H1 (cell line): ENCODE measurements at regions not wholly inside any gene's neighbourhood (a gene's known extent, or its start where the extent isn't known, plus 50 kb on each side); places are given as distances from the start of the nearest gene placed in this dataset.

Source experiments
- CTCF ChIA-PET: fragments of 300-600 bp; sonication (Branson Sonifier 250); formaldehyde crosslinking; loops from one replicate; lab custom pipeline; 2021; ENCODE audit not compliant: partially characterized antibody; lab: Charles Lee
- POLR2A ChIA-PET: fragments of 300-600 bp; sonication (Branson Sonifier 250); formaldehyde crosslinking; loops from one replicate; lab custom pipeline; 2021; ENCODE audit warnings: inconsistent platforms; ENCODE audit not compliant: partially characterized antibody; lab: Charles Lee
- DNase-seq, 2 experiments: peaks; one replicate each; pipeline versions ENCODE4 v3.0.0 to v3.0.0-alpha.2; 2010 to 2022; ENCODE audit warnings: low spot score in 2 of 2, low read depth in 1 of 2, mixed read lengths in 1 of 2
- FAIRE-seq: peaks from 2 replicates; lab custom pipeline; 2011; peaks lifted over from hg19 to GRCh38; lab: Jason Lieb, UNC
- H2AFZ ChIP-seq: 2 replicates; pipeline ENCODE4 v1.8.1; 2012; ENCODE audit warnings: low read length, inconsistent platforms
- H2AK5ac ChIP-seq: 2 replicates; pipeline ENCODE4 v1.6.1; 2013; ENCODE audit warnings: low read depth, low read length
- H2BK120ac ChIP-seq: replicated peaks from 2 replicates; pipeline ENCODE3; 2013; ENCODE audit warnings: low read depth, low read length, inconsistent platforms
- H2BK12ac ChIP-seq: 2 replicates; pipeline ENCODE4 v1.6.1; 2013; ENCODE audit warnings: low read depth, low read length
- H2BK15ac ChIP-seq: 2 replicates; pipeline ENCODE4 v1.6.1; 2013; ENCODE audit warnings: low read length
- H2BK20ac ChIP-seq: 2 replicates; pipeline ENCODE4 v1.6.1; 2013; ENCODE audit warnings: low read length
- H2BK5ac ChIP-seq: 2 replicates; pipeline ENCODE4 v1.6.1; 2013; ENCODE audit warnings: low read depth, low read length
- H3K14ac ChIP-seq: 2 replicates; pipeline ENCODE4 v1.6.1; 2013; ENCODE audit warnings: inconsistent platforms; ENCODE audit not compliant: insufficient read length
- H3K18ac ChIP-seq: 2 replicates; pipeline ENCODE4 v1.6.1; 2013; ENCODE audit warnings: low read length; ENCODE audit errors: extremely low read depth
- H3K23ac ChIP-seq: 2 replicates; pipeline ENCODE4 v1.6.1; 2013; ENCODE audit warnings: inconsistent platforms; ENCODE audit not compliant: insufficient read length
- H3K23me2 ChIP-seq: 2 replicates; pipeline ENCODE4 v1.6.1; 2013; ENCODE audit warnings: low read depth, low read length
- H3K27ac ChIP-seq: 2 replicates; pipeline ENCODE4 v1.6.1; 2011; ENCODE audit warnings: low read depth, low read length, inconsistent platforms
- H3K27me3 ChIP-seq, 4 experiments: replicated peaks in 1 of 4; 1 replicate in 1 of 4; 2 replicates in 3 of 4; pipeline versions ENCODE4 v1.6.1 to v1.8.1; 2011 to 2013; ENCODE audit warnings: low read length in 3 of 4, mild to moderate bottlenecking in 3 of 4, inconsistent platforms in 2 of 4, mixed read lengths in 2 of 4, moderate library complexity in 1 of 4; ENCODE audit not compliant: control insufficient read depth in 3 of 4, insufficient read depth in 3 of 4; ENCODE audit errors: extremely low read depth in 1 of 4
- H3K36me3 ChIP-seq, 4 experiments: 2 replicates each; pipeline versions ENCODE4 v1.6.1 to v1.8.1; 2011 to 2013; ENCODE audit warnings: mild to moderate bottlenecking in 4 of 4, low read length in 3 of 4, moderate library complexity in 2 of 4, control low read depth in 1 of 4, inconsistent platforms in 1 of 4; ENCODE audit not compliant: insufficient read depth in 4 of 4, control insufficient read depth in 2 of 4
- H3K4ac ChIP-seq: replicated peaks from 2 replicates; pipeline ENCODE3; 2013; ENCODE audit warnings: low read length, low read depth, mixed read lengths, inconsistent platforms; ENCODE audit not compliant: insufficient read length
- H3K4me1 ChIP-seq, 4 experiments: replicated peaks in 1 of 4; 1 replicate in 1 of 4; 2 replicates in 3 of 4; pipeline versions ENCODE4 v1.6.1 to v1.8.1; 2011 to 2013; ENCODE audit warnings: low read length in 3 of 4, inconsistent platforms in 2 of 4, mixed read lengths in 1 of 4; ENCODE audit not compliant: insufficient read depth in 4 of 4, control insufficient read depth in 3 of 4
- H3K4me2 ChIP-seq, 2 experiments: 2 replicates each; pipeline versions ENCODE4 v1.6.1 to v1.8.1; 2011 to 2013; ENCODE audit warnings: low read depth in 2 of 2, low read length in 2 of 2, control low read depth in 1 of 2, inconsistent platforms in 1 of 2, mild to moderate bottlenecking in 1 of 2; ENCODE audit not compliant: insufficient read depth in 1 of 2
- H3K4me3 ChIP-seq, 4 experiments: fragments of 200-600, 300-600 bp in 1 of 4; sonication (generic), shearing (Covaris generic), sonication (Bioruptor Twin) in 1 of 4; 2 replicates each; pipeline versions ENCODE4 v1.5.1 to v1.8.1; 2011 to 2016; ENCODE audit warnings: low read length in 4 of 4, low read depth in 3 of 4, control low read depth in 2 of 4, inconsistent platforms in 2 of 4, mild to moderate bottlenecking in 2 of 4, mixed read lengths in 1 of 4, moderate library complexity in 1 of 4; ENCODE audit not compliant: insufficient read depth in 2 of 4; ENCODE audit errors: extremely low read depth in 1 of 4
- H3K56ac ChIP-seq: replicated peaks from 2 replicates; pipeline ENCODE3; 2013; ENCODE audit warnings: low read depth, mild to moderate bottlenecking, mixed read lengths, low read length, inconsistent platforms; ENCODE audit not compliant: insufficient read length
- H3K79me1 ChIP-seq: 2 replicates; pipeline ENCODE4 v1.6.1; 2013; ENCODE audit warnings: low read depth, low read length, control low read depth
- H3K79me2 ChIP-seq, 2 experiments: 2 replicates each; pipeline versions ENCODE4 v1.6.1 to v1.8.1; 2012 to 2013; ENCODE audit warnings: low read length in 2 of 2, mild to moderate bottlenecking in 2 of 2, inconsistent platforms in 1 of 2; ENCODE audit not compliant: insufficient read depth in 2 of 2, control insufficient read depth in 1 of 2
- H3K9ac ChIP-seq, 4 experiments: replicated peaks in 1 of 4; 1 replicate in 1 of 4; 2 replicates in 3 of 4; pipeline versions ENCODE4 v1.6.1 to v1.8.1; 2011 to 2013; ENCODE audit warnings: low read depth in 3 of 4, low read length in 3 of 4, control low read depth in 2 of 4, mild to moderate bottlenecking in 2 of 4, moderate library complexity in 2 of 4, inconsistent platforms in 1 of 4; ENCODE audit errors: extremely low read depth in 1 of 4
- H3K9me3 ChIP-seq, 2 experiments: 2 replicates each; pipeline versions ENCODE4 v1.6.1 to v1.8.1; 2012 to 2013; ENCODE audit warnings: mild to moderate bottlenecking in 2 of 2, moderate library complexity in 2 of 2, control low read depth in 1 of 2, inconsistent platforms in 1 of 2, low read depth in 1 of 2, low read length in 1 of 2, mixed read lengths in 1 of 2; ENCODE audit not compliant: insufficient read depth in 2 of 2
- H4K20me1 ChIP-seq, 2 experiments: replicated peaks in 1 of 2; 2 replicates each; pipeline versions ENCODE3 to v1.8.1; 2011 to 2013; ENCODE audit warnings: inconsistent platforms in 2 of 2, low read length in 2 of 2, mild to moderate bottlenecking in 1 of 2; ENCODE audit not compliant: insufficient read depth in 2 of 2, control insufficient read depth in 1 of 2
- H4K5ac ChIP-seq: 2 replicates; pipeline ENCODE4 v1.6.1; 2013; ENCODE audit warnings: low read length, low read depth, mixed read lengths, inconsistent platforms; ENCODE audit not compliant: insufficient read length
- H4K8ac ChIP-seq: 2 replicates; pipeline ENCODE4 v1.8.0; 2013; ENCODE audit warnings: mild to moderate bottlenecking, moderate library complexity, low read length, inconsistent platforms; ENCODE audit not compliant: insufficient read depth; ENCODE audit errors: extremely low read depth
- H4K91ac ChIP-seq: replicated peaks from 2 replicates; pipeline ENCODE3; 2013; ENCODE audit warnings: low read length, mixed read lengths, inconsistent platforms; ENCODE audit not compliant: insufficient read length
- CHD1 ChIP-seq: IDR thresholded peaks from 2 replicates; pipeline ENCODE4 v1.6.1; 2012; ENCODE audit warnings: low read depth, low read length, improper control_type of control experiment
- FOSL1 ChIP-seq: IDR thresholded peaks from 2 replicates; pipeline ENCODE4 v1.6.1; 2011; ENCODE audit warnings: mild to moderate bottlenecking, low read depth, low read length, moderate library complexity; ENCODE audit not compliant: insufficient read depth
- GTF2F1 ChIP-seq: IDR thresholded peaks from 2 replicates; pipeline ENCODE4 v1.6.1; 2012; ENCODE audit warnings: low read depth, low read length, improper control_type of control experiment, borderline replicate concordance
- JUND ChIP-seq: IDR thresholded peaks from 2 replicates; pipeline ENCODE4 v1.6.1; 2011; ENCODE audit warnings: mild to moderate bottlenecking, improper control_type of control experiment, low read length
- NRF1 ChIP-seq: IDR thresholded peaks from 2 replicates; pipeline ENCODE4 v1.6.1; 2011; ENCODE audit warnings: mild to moderate bottlenecking, low read depth, low read length, improper control_type of control experiment
- RAD21 ChIP-seq, 2 experiments: IDR thresholded peaks in 1 of 2; conservative IDR thresholded peaks in 1 of 2; 2 replicates each; pipeline ENCODE4 v1.6.1; 2011; ENCODE audit warnings: low read depth in 2 of 2, low read length in 2 of 2, improper control_type of control experiment in 1 of 2, inconsistent platforms in 1 of 2, mild to moderate bottlenecking in 1 of 2, moderate library complexity in 1 of 2
- RNF2 ChIP-seq: fragments of 200-900, 300-1000 bp; sonication (generic); IDR thresholded peaks from 2 replicates; pipeline ENCODE4 v1.7.1; 2016; ENCODE audit warnings: borderline replicate concordance, low read depth, mild to moderate bottlenecking, antibody characterized with exemption, low read length; ENCODE audit not compliant: poor library complexity, severe bottlenecking; ENCODE audit errors: missing control alignments
- SIN3A ChIP-seq, 2 experiments: IDR thresholded peaks in 1 of 2; conservative IDR thresholded peaks in 1 of 2; 2 replicates each; pipeline ENCODE4 v1.6.1; 2011 to 2012; ENCODE audit warnings: low read length in 2 of 2, improper control_type of control experiment in 1 of 2, low read depth in 1 of 2, mild to moderate bottlenecking in 1 of 2
- SIX5 ChIP-seq: IDR thresholded peaks from 2 replicates; pipeline ENCODE4 v1.6.1; 2011; ENCODE audit warnings: mild to moderate bottlenecking, low read depth, low read length
- TCF12 ChIP-seq: IDR thresholded peaks from 2 replicates; pipeline ENCODE4 v1.6.1; 2011; ENCODE audit warnings: low read depth, mild to moderate bottlenecking, low read length
- YY1 ChIP-seq: IDR thresholded peaks from 2 replicates; pipeline ENCODE4 v1.6.1; 2011; ENCODE audit warnings: low read depth, mild to moderate bottlenecking, low read length
- WGBS, 2 experiments: shearing (Covaris generic) in 1 of 2; methylation state at CpG; one replicate each; pipeline versions ENCODE4 v1.1.6 to v1.1.7; 2013 to 2015; ENCODE audit warnings: low lambda C conversion rate in 2 of 2, mixed read lengths in 2 of 2, inconsistent platforms in 1 of 2, low coverage in 1 of 2, missing lambda C conversion rate in 1 of 2; ENCODE audit not compliant: insufficient replicate concordance in 2 of 2, insufficient coverage in 1 of 2, insufficient read length in 1 of 2; ENCODE audit errors: extremely low coverage in 1 of 2, missing lambda C conversion rate in 1 of 2; 5-methylcytosine and 5-hydroxymethylcytosine counted together

- H3K79me2 ChIP-seq, result no peaks in the 10 kb centered on the region
- H3K14ac ChIP-seq, result no peak overlapping the region
- no peaks in the 10 kb centered on the region for H3K4me1 ChIP-seq
- H4K20me1 ChIP-seq, result no peaks in the 10 kb centered on the region
- no peak overlapping the region for H2BK120ac ChIP-seq
- H2BK20ac ChIP-seq, result no peak overlapping the region
- H3K27ac ChIP-seq, result no peak overlapping the region
- FAIRE-seq (no peak), DNase-seq (peak in 1 of 2 experiments; percentile 13)
- H2AK5ac ChIP-seq, result no peak overlapping the region
- no peak overlapping the region for H2BK5ac ChIP-seq
- no peak overlapping the region for H3K56ac ChIP-seq
- H2BK12ac ChIP-seq, result no peak overlapping the region
- peaks cover 3 to 4% of the 10 kb centered on the region in 2 experiments; a peak in 1 of 4 replicates for H3K9me3 ChIP-seq
- no peak overlapping the region for H3K4me3 ChIP-seq
- H3K18ac ChIP-seq, result no peak overlapping the region; the same call in 1 of the 2 replicates
- no peak overlapping the region for H4K5ac ChIP-seq
- H3K36me3 ChIP-seq, result no peaks in the 10 kb centered on the region
- no peak overlapping the region for H4K8ac ChIP-seq
- no peak overlapping the region for H2BK15ac ChIP-seq
- H3K9ac ChIP-seq, result no peak overlapping the region
- no peaks in the 10 kb centered on the region for H3K27me3 ChIP-seq
- CTCF ChIA-PET, result interaction anchor here (0.7 kb wide), 2 partner anchors 16 to 47 kb away, joined by 3 read pairs; no protein-coding TSS in a partner anchor
- POLR2A ChIA-PET, result no interaction called here
- H3K4ac ChIP-seq, result no peak overlapping the region
- H3K23ac ChIP-seq, result no peak overlapping the region
- H3K4me2 ChIP-seq, result no peak overlapping the region
- no peaks in the 10 kb centered on the region for H3K23me2 ChIP-seq
- 88% methylated on average over 7 of the region's 7 CpGs; no CpG with 5 or more reads in 1 of the 2 experiments for WGBS, 2 experiments
- H2AFZ ChIP-seq, result no peak overlapping the region
- no peak overlapping the region for H4K91ac ChIP-seq
- no peaks in the 10 kb centered on the region; the same call in 1 of the 2 replicates for H3K79me1 ChIP-seq
- TF ChIP-seq FOSL1 (no peak), YY1 (no peak), GTF2F1 (no peak), TCF12 (no peak), RNF2 (no peak), SIN3A (conservative IDR thresholded peaks at IDR 0.05 in 1 of 2, IDR thresholded peaks at IDR 0.05 in 1 of 2; ENCODE audit: low read depth in 1 of 2, low read length in 2 of 2) (no peak), CHD1 (no peak), NRF1 (no peak), SIX5 (no peak), JUND (no peak), RAD21 (IDR thresholded peaks at IDR 0.05 in 1 of 2, conservative IDR thresholded peaks at IDR 0.05 in 1 of 2; ENCODE audit: low read depth in 2 of 2, low read length in 2 of 2) (no peak)
Measured at GRCh38 chr22:49005557-49005956, 822.1 kb downstream of the BRD1 start.
